SK-N-SH treated with all-trans-retinoic acid at 6 μM for 48 hours (cell line): ENCODE measurements at regions not wholly inside any gene's neighbourhood (a gene's known extent, or its start where the extent isn't known, plus 50 kb on each side); places are given as distances from the start of the nearest gene placed in this dataset.

Source experiments
- ATAC-seq: fragments of 200-7000 bp; cut with Tn5 transposase; 3 replicates; pipeline ENCODE4 v1.9.1; 2020; ENCODE audit warnings: mild to moderate bottlenecking, moderate library complexity
- ARNTL ChIP-seq: fragments of 450-650 bp; formaldehyde crosslinking; IDR thresholded peaks from 2 replicates; pipeline ENCODE4 v1.5.0; 2020; ENCODE audit warnings: low read depth, mild to moderate bottlenecking, moderate library complexity, borderline replicate concordance
- BACH2 ChIP-seq: fragments of 250-450 bp; sonication (Bioruptor Pico); IDR thresholded peaks from 2 replicates; pipeline ENCODE4 v1.9.0; 2021; ENCODE audit warnings: mild to moderate bottlenecking, borderline replicate concordance
- CREB5 ChIP-seq: fragments of 250-450 bp; sonication (Bioruptor Pico); IDR thresholded peaks from 2 replicates; pipeline ENCODE4 v1.5.1; 2020; ENCODE audit warnings: low read depth, mild to moderate bottlenecking, moderate library complexity
- CSDC2 ChIP-seq: fragments of 250-450 bp; sonication (Bioruptor Pico); IDR thresholded peaks from 2 replicates; pipeline ENCODE4 v1.5.0; 2020; ENCODE audit warnings: mild to moderate bottlenecking, moderate library complexity
- ESRRG ChIP-seq: fragments of 250-450 bp; sonication (Bioruptor Pico); IDR thresholded peaks from 2 replicates; pipeline ENCODE4 v1.6.1; 2021; ENCODE audit warnings: mild to moderate bottlenecking
- GLIS3 ChIP-seq: fragments of 250-450 bp; sonication (Bioruptor Pico); IDR thresholded peaks from 2 replicates; pipeline ENCODE4 v1.5.0; 2020; ENCODE audit warnings: mild to moderate bottlenecking, moderate library complexity
- ISL1 ChIP-seq: fragments of 250-450 bp; sonication (Bioruptor Pico); IDR thresholded peaks from 2 replicates; pipeline ENCODE4 v2.1.2; 2022; ENCODE audit warnings: mild to moderate bottlenecking, moderate library complexity
- OSR1 ChIP-seq: fragments of 250-450 bp; sonication (Bioruptor Pico); IDR thresholded peaks from 2 replicates; pipeline ENCODE4 v1.8.0; 2022; ENCODE audit warnings: moderate library complexity, mild to moderate bottlenecking, inconsistent platforms
- PATZ1 ChIP-seq: fragments of 250-450 bp; sonication (Bioruptor Pico); IDR thresholded peaks from 2 replicates; pipeline ENCODE4 v1.8.0; 2020; ENCODE audit warnings: mild to moderate bottlenecking, moderate library complexity, borderline replicate concordance
- PPARA ChIP-seq: fragments of 250-450 bp; sonication (Bioruptor Pico); IDR thresholded peaks from 2 replicates; pipeline ENCODE4 v1.5.0; 2020; ENCODE audit warnings: mild to moderate bottlenecking, borderline replicate concordance
- RARB ChIP-seq: fragments of 250-450 bp; sonication (Bioruptor Pico); IDR thresholded peaks from 2 replicates; pipeline ENCODE4 v1.8.0; 2021; ENCODE audit warnings: mild to moderate bottlenecking, moderate library complexity
- SNAI2 ChIP-seq: fragments of 250-450 bp; sonication (Bioruptor Pico); IDR thresholded peaks from 2 replicates; pipeline ENCODE4 v1.5.0; 2020; ENCODE audit warnings: mild to moderate bottlenecking, moderate library complexity
- TCF4 ChIP-seq: fragments of 250-450 bp; sonication (Bioruptor Pico); IDR thresholded peaks from 2 replicates; pipeline ENCODE4 v1.8.0; 2021; ENCODE audit warnings: mild to moderate bottlenecking, moderate library complexity, borderline replicate concordance
- TOX ChIP-seq: fragments of 250-450 bp; sonication (Bioruptor Pico); IDR thresholded peaks from 2 replicates; pipeline ENCODE4 v1.8.0; 2021; ENCODE audit warnings: mild to moderate bottlenecking, moderate library complexity, borderline replicate concordance
- ZFP3 ChIP-seq: fragments of 250-450 bp; sonication (Bioruptor Pico); IDR thresholded peaks from 2 replicates; pipeline ENCODE4 v1.5.0; 2020; ENCODE audit warnings: mild to moderate bottlenecking, moderate library complexity
- ZNF565 ChIP-seq: fragments of 450-650 bp; formaldehyde crosslinking; conservative IDR thresholded peaks from 2 replicates; pipeline ENCODE4 v1.5.0; 2020; ENCODE audit warnings: low read depth, mild to moderate bottlenecking, moderate library complexity
- ZNF70 ChIP-seq: fragments of 450-650 bp; formaldehyde crosslinking; IDR thresholded peaks from 2 replicates; pipeline ENCODE4 v1.5.0; 2020; ENCODE audit warnings: mild to moderate bottlenecking, moderate library complexity
- ZNF8 ChIP-seq: fragments of 450-650 bp; formaldehyde crosslinking; IDR thresholded peaks from 2 replicates; pipeline ENCODE4 v1.5.0; 2020; ENCODE audit warnings: mild to moderate bottlenecking, moderate library complexity
- TF ChIP-seq, protein P1 (sequence below): fragments of 250-450 bp; sonication (Bioruptor Pico); IDR thresholded peaks from 2 replicates; pipeline ENCODE4 v1.8.0; 2021; ENCODE audit warnings: low read depth, mild to moderate bottlenecking, moderate library complexity, borderline replicate concordance
- TF ChIP-seq, protein P2 (sequence below): fragments of 250-450 bp; sonication (Bioruptor Pico); IDR thresholded peaks from 2 replicates; pipeline ENCODE4 v1.5.1; 2021; ENCODE audit warnings: mild to moderate bottlenecking, moderate library complexity

DNA sequence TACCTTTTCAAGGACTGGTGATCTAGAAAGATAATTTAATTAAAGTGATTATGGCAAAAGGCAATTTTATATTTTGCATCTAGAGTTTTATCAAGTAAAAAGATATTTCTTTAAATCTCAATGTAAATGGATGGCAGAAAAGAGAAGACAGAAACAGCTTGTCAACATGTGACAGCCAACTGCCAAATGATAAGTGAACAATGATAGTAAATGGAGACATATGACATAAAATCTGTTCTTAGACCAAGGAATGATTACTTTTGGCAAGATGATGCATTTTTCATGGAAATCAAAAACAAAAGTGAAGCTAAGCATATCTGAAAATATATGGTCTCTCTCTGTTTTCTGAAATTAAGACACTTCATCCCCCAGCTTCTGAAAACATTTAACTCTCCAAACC lies 1730.7 kb upstream of the FLRT2 start:
- TF ChIP-seq TOX (no peak), ZFP3 (CRISPR knock-in tag) (no peak), ISL1 (CRISPR knock-in tag) (no peak), RARB (CRISPR knock-in tag) (no peak), CSDC2 (no peak), PATZ1 (CRISPR knock-in tag) (no peak), BACH2 (no peak)
- TF ChIP-seq, protein P1, sequence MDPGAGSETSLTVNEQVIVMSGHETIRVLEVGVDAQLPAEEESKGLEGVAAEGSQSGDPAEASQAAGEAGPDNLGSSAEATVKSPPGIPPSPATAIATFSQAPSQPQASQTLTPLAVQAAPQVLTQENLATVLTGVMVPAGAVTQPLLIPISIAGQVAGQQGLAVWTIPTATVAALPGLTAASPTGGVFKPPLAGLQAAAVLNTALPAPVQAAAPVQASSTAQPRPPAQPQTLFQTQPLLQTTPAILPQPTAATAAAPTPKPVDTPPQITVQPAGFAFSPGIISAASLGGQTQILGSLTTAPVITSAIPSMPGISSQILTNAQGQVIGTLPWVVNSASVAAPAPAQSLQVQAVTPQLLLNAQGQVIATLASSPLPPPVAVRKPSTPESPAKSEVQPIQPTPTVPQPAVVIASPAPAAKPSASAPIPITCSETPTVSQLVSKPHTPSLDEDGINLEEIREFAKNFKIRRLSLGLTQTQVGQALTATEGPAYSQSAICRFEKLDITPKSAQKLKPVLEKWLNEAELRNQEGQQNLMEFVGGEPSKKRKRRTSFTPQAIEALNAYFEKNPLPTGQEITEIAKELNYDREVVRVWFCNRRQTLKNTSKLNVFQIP: no peak
- ATAC-seq: no peak

- no peak for ATAC-seq
- TF ChIP-seq, protein P2, sequence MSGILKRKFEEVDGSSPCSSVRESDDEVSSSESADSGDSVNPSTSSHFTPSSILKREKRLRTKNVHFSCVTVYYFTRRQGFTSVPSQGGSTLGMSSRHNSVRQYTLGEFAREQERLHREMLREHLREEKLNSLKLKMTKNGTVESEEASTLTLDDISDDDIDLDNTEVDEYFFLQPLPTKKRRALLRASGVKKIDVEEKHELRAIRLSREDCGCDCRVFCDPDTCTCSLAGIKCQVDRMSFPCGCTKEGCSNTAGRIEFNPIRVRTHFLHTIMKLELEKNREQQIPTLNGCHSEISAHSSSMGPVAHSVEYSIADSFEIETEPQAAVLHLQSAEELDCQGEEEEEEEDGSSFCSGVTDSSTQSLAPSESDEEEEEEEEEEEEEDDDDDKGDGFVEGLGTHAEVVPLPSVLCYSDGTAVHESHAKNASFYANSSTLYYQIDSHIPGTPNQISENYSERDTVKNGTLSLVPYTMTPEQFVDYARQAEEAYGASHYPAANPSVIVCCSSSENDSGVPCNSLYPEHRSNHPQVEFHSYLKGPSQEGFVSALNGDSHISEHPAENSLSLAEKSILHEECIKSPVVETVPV: no peak
- TF ChIP-seq OSR1: no peak
- TF ChIP-seq ZNF8 (CRISPR knock-in tag): no peak
- no peak for TF ChIP-seq SNAI2
- TF ChIP-seq ZNF70: no peak
- TF ChIP-seq, protein P1: no peak
- TF ChIP-seq, all 23 proteins: peak for 0
These were observed 1715.0 kb upstream of the FLRT2 start for GRCh38 chr14:83814896-83815295.

DNA sequence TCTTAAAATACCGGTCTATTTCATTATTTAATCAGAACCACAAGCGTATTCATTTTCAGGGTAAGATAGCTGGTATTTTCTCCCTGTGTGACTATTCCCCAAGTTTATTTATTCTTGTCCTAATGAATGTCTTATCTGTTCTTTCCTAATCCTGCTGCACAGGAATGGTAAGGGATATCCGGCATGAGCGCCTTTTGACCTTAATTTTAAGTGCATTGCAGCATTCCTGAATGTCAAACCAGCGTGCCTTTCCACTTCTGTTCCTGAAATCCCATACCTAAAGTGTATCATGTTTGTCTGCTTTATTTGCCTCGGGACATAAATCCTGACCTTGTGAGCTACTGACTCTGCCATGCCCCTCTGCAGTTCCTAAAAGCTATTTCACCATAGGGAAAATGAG lies 1713.2 kb upstream of the FLRT2 start:
- TF ChIP-seq ZNF8 (CRISPR knock-in tag): no peak
- TF ChIP-seq ISL1 (CRISPR knock-in tag): peak; percentile 86
- TF ChIP-seq ESRRG: no peak
- no peak for TF ChIP-seq ARNTL (CRISPR knock-in tag)
- TF ChIP-seq TCF4: no peak
- TF ChIP-seq PPARA (CRISPR knock-in tag): no peak
- no peak for TF ChIP-seq CSDC2
- TF ChIP-seq GLIS3 (CRISPR knock-in tag): no peak
- TF ChIP-seq, all 23 proteins: peak for 1
- ATAC-seq: no peak

DNA sequence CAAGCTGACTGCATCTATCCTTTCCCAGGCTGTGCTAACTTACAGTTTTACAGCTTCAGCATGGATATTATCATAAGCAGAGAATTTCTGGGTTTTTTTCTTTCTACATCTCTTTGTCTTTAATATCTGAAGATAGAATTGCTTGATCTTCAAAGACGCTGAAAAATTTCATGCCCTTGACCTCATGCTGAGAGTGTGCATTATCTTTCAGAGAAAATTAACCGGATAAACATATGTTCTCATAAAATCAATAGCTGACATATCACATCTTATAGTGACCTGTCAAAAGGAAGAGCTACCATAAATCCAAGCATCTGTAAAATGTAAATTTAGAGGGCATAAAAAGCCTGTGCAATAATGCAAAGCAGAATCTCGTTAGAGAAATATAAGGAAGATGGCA lies 1704.1 kb upstream of the FLRT2 start:
- TF ChIP-seq ZNF565 (no peak), RARB (CRISPR knock-in tag) (no peak), ZNF70 (no peak), CREB5 (no peak), CSDC2 (no peak), ZFP3 (CRISPR knock-in tag) (no peak), ISL1 (CRISPR knock-in tag) (no peak), SNAI2 (no peak), TCF4 (no peak), ZNF8 (CRISPR knock-in tag) (no peak), ESRRG (no peak), OSR1 (no peak), GLIS3 (CRISPR knock-in tag) (no peak), PATZ1 (CRISPR knock-in tag) (no peak), ARNTL (CRISPR knock-in tag) (no peak)
- TF ChIP-seq, protein P1: no peak
- TF ChIP-seq, protein P2: no peak
- no peak for ATAC-seq
